Caco-2 (cell line): ENCODE measurements at regions not wholly inside any gene's neighbourhood (a gene's known extent, or its start where the extent isn't known, plus 50 kb on each side); places are given as distances from the start of the nearest gene placed in this dataset.

ENCODE experiments used
- BruUV-seq: library from RNA; stranded (reverse); fragments of 400-500 nt; replicated peaks from 2 replicates; lab custom pipeline; 2021; lab: Mats Ljungman, UMichigan
- CTCF ChIA-PET: fragments of 300-600 bp; sonication (Branson Sonifier 250); formaldehyde crosslinking; loops from one replicate; lab custom pipeline; 2022; ENCODE audit warnings: antibody characterized with exemption; lab: Charles Lee
- POLR2A ChIA-PET: fragments of 300-600 bp; sonication (Branson Sonifier 250); formaldehyde crosslinking; loops from one replicate; lab custom pipeline; 2022; ENCODE audit warnings: antibody characterized with exemption; lab: Charles Lee
- DNase-seq, 2 experiments: peaks; one replicate each; pipeline versions ENCODE4 v3.0.0 to v3.0.0-alpha.2; 2020 to 2022
- H3K27me3 ChIP-seq: replicated peaks from 2 replicates; pipeline ENCODE4 v1.6.0; 2011; ENCODE audit warnings: low read length; ENCODE audit not compliant: control insufficient read depth, insufficient read depth
- H3K36me3 ChIP-seq: 2 replicates; pipeline ENCODE4 v1.5.1; 2011; ENCODE audit warnings: low read length; ENCODE audit not compliant: control insufficient read depth, insufficient read depth
- H3K4me1 ChIP-seq: fragments of 250-450 bp; sonication (Bioruptor Pico); 2 replicates; pipeline ENCODE4 v1.5.1; 2020; ENCODE audit warnings: mild to moderate bottlenecking
- H3K4me3 ChIP-seq: 2 replicates; pipeline ENCODE4 v1.5.1; 2011; ENCODE audit warnings: low read depth, mild to moderate bottlenecking, control low read depth, low read length
- H3K9me3 ChIP-seq: fragments of 250-450 bp; sonication (Bioruptor Pico); 2 replicates; pipeline ENCODE4 v1.5.1; 2020; ENCODE audit warnings: mild to moderate bottlenecking, moderate library complexity
- H3K27ac Mint-ChIP-seq: one replicate; pipeline ENCODE4 v1.8.0; 2022; ENCODE audit warnings: mixed read lengths; ENCODE audit not compliant: unreplicated experiment
- H3K27me3 Mint-ChIP-seq: one replicate; pipeline ENCODE4 v1.8.0; 2022; ENCODE audit warnings: mixed read lengths; ENCODE audit not compliant: insufficient read depth, unreplicated experiment
- H3K36me3 Mint-ChIP-seq: one replicate; pipeline ENCODE4 v1.8.0; 2022; ENCODE audit warnings: mild to moderate bottlenecking, mixed read lengths; ENCODE audit not compliant: insufficient read depth, unreplicated experiment
- H3K4me1 Mint-ChIP-seq: one replicate; pipeline ENCODE4 v1.8.0; 2022; ENCODE audit warnings: low read depth, mixed read lengths; ENCODE audit not compliant: unreplicated experiment
- H3K4me3 Mint-ChIP-seq: one replicate; pipeline ENCODE4 v1.8.0; 2022; ENCODE audit warnings: mild to moderate bottlenecking, moderate library complexity, mixed read lengths; ENCODE audit not compliant: unreplicated experiment
- H3K9me3 Mint-ChIP-seq: one replicate; pipeline ENCODE4 v1.8.0; 2022; ENCODE audit warnings: mixed read lengths; ENCODE audit not compliant: unreplicated experiment
- intact Hi-C: fragments of 100-400 bp; cut with micrococcal nuclease; formaldehyde crosslinking; loops from one replicate; pipeline ENCODE4 v1.10.0; 2022; ENCODE audit not compliant: unreplicated experiment
- TF ChIP-seq, protein P1 (sequence below), 2 experiments: fragments of 200-600 bp in 1 of 2; IDR thresholded peaks; 1 replicate in 1 of 2; 2 replicates in 1 of 2; pipeline versions ENCODE4 v1.5.1 to v1.8.0; 2011 to 2022; ENCODE audit warnings: antibody characterized with exemption in 1 of 2, control low read depth in 1 of 2, inconsistent platforms in 1 of 2, low read depth in 1 of 2, low read length in 1 of 2, mild to moderate bottlenecking in 1 of 2, moderate library complexity in 1 of 2; ENCODE audit not compliant: insufficient read depth in 1 of 2, severe bottlenecking in 1 of 2, unreplicated experiment in 1 of 2

GRCh38 chr5:2908086-2908485 lies 156.6 kb upstream of the IRX2 start:
- Mint-ChIP-seq H3K27me3 (peaks cover 15% of the 10 kb centered on the region), H3K4me3 (no peak overlapping the region), H3K36me3 (no peaks in the 10 kb centered on the region), H3K4me1 (no peaks in the 10 kb centered on the region), H3K9me3 (no peaks in the 10 kb centered on the region), H3K27ac (no peak overlapping the region)
- no peaks in the 10 kb centered on the region for H3K9me3 ChIP-seq
- intact Hi-C loops = no loop called here
- TF ChIP-seq, protein P1, sequence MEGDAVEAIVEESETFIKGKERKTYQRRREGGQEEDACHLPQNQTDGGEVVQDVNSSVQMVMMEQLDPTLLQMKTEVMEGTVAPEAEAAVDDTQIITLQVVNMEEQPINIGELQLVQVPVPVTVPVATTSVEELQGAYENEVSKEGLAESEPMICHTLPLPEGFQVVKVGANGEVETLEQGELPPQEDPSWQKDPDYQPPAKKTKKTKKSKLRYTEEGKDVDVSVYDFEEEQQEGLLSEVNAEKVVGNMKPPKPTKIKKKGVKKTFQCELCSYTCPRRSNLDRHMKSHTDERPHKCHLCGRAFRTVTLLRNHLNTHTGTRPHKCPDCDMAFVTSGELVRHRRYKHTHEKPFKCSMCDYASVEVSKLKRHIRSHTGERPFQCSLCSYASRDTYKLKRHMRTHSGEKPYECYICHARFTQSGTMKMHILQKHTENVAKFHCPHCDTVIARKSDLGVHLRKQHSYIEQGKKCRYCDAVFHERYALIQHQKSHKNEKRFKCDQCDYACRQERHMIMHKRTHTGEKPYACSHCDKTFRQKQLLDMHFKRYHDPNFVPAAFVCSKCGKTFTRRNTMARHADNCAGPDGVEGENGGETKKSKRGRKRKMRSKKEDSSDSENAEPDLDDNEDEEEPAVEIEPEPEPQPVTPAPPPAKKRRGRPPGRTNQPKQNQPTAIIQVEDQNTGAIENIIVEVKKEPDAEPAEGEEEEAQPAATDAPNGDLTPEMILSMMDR (IDR thresholded peaks at IDR 0.05; ENCODE audit: insufficient read depth in 1 of 2, low read depth in 1 of 2, low read length in 1 of 2, severe bottlenecking in 1 of 2, unreplicated experiment in 1 of 2) = no peak
- BruUV-seq = no TSS peak
- H3K36me3 ChIP-seq = no peaks in the 10 kb centered on the region
- no peaks in the 10 kb centered on the region for H3K4me1 ChIP-seq
- POLR2A ChIA-PET = no interaction called here
- no peak overlapping the region for H3K4me3 ChIP-seq
- CTCF ChIA-PET = no interaction called here
- no peak for DNase-seq
- H3K27me3 ChIP-seq = no peaks in the 10 kb centered on the region

DNA sequence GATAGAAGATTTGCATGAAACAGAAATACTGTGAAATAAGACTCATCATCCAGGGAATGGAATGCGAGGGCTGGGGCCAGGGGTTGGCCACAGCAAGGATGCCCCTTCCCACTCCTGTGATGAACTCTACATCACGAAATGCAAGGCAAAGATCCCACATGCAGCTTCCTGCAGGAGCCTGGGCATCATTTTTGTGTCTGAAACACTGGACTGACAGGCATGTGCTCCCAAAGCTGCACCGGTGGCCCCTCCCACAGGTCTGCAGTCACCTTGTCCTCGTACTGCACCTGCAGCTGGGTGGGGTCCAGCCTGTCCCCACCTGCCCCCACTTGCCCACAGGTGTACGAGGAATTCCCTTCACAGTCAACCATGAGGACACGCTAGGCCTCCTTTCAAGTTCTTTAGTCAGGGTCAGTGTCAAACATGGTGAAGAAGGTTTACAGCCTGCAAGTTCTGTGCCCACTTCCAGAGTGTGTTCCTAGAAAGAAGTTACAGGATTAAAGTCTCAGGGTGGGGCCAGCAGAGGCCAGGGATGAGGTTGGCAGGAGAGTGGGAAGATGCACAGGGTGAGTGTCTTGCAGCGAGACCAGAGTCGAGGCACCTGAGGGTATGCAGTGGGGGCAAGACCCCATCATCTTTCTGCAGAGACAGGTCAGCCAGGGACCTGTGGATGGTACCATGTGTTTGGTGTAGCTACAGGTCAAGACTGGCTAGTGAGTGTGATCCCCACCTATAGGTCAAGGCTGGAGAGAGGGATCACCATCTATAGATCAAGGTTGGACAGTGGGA lies 155.0 kb upstream of the IRX2 start:
- Mint-ChIP-seq H3K4me3 (no peak overlapping the region), H3K9me3 (no peaks in the 10 kb centered on the region), H3K27ac (no peak overlapping the region), H3K36me3 (no peaks in the 10 kb centered on the region), H3K4me1 (no peaks in the 10 kb centered on the region), H3K27me3 (peaks cover 10% of the 10 kb centered on the region)
- ChIA-PET POLR2A (no interaction called here), CTCF (no interaction called here)
- intact Hi-C loops = no loop called here
- H3K36me3 ChIP-seq = no peaks in the 10 kb centered on the region
- H3K27me3 ChIP-seq = no peaks in the 10 kb centered on the region
- H3K9me3 ChIP-seq = no peaks in the 10 kb centered on the region
- BruUV-seq = no TSS peak
- TF ChIP-seq, protein P1 (IDR thresholded peaks at IDR 0.05; ENCODE audit: insufficient read depth in 1 of 2, low read depth in 1 of 2, low read length in 1 of 2, severe bottlenecking in 1 of 2, unreplicated experiment in 1 of 2) = no peak
- H3K4me1 ChIP-seq = no peaks in the 10 kb centered on the region
- no peak overlapping the region for H3K4me3 ChIP-seq
- DNase-seq = no peak

DNA sequence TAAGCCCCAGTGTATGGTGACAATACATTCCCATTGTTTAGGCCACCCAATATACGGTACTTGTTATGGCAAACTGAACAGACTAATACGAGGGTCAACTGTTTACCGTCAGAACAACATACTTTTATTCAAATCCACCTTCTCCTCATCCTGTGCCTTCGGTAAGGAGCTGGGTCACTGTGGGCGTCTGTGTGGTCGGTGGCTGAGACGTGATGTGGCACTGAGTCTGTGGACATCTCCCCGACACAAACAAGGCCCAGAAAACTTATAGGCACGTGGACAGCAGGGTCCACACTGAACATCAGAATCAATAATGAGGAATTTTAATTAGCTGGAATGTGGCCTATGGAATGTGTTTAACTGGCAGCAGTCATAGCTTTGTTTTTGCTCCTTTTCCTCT lies 154.3 kb upstream of the IRX2 start:
- H3K27me3 Mint-ChIP-seq = peaks cover 12% of the 10 kb centered on the region
- no peaks in the 10 kb centered on the region for H3K4me1 Mint-ChIP-seq

More for the DNA sequence above, 154.3 kb upstream of the IRX2 start:
- Histone ChIP-seq H3K9me3 (no peaks in the 10 kb centered on the region), H3K36me3 (no peaks in the 10 kb centered on the region), H3K27me3 (no peaks in the 10 kb centered on the region), H3K4me1 (no peaks in the 10 kb centered on the region), H3K4me3 (no peak overlapping the region)
- TF ChIP-seq, protein P1 (IDR thresholded peaks at IDR 0.05; ENCODE audit: insufficient read depth in 1 of 2, low read depth in 1 of 2, low read length in 1 of 2, severe bottlenecking in 1 of 2, unreplicated experiment in 1 of 2) = no peak
- POLR2A ChIA-PET = no interaction called here
- DNase-seq = no peak
- intact Hi-C loops = no loop called here
- Mint-ChIP-seq H3K4me3 (no peak overlapping the region), H3K36me3 (no peaks in the 10 kb centered on the region), H3K9me3 (no peaks in the 10 kb centered on the region), H3K27ac (no peak overlapping the region)
- CTCF ChIA-PET = no interaction called here
- BruUV-seq = no TSS peak
